Body of pancreas (tissue), 4 donors: ENCODE measurements at regions not wholly inside any gene's neighbourhood (a gene's known extent, or its start where the extent isn't known, plus 50 kb on each side); places are given as distances from the start of the nearest gene placed in this dataset.

Experiments
- CTCF ChIP-seq, 7 experiments: fragments of 450-650 bp in 4 of 7; fragments of 200-600 bp in 3 of 7; sonication (generic) in 3 of 7; IDR thresholded peaks; one replicate each; pipeline ENCODE4 v1.5.1; 2016 to 2019; ENCODE audit warnings: antibody characterized with exemption in 7 of 7
- POLR2A ChIP-seq, 3 donors: fragments of 450-650 bp; IDR thresholded peaks; one replicate each; pipeline ENCODE4 v1.6.1; 2016; ENCODE audit warnings: antibody characterized with exemption in 3 of 3, mild to moderate bottlenecking in 2 of 3

- TF ChIP-seq CTCF (IDR thresholded peaks at IDR 0.05) (no peak), POLR2A (IDR thresholded peaks at IDR 0.05) (no peak)
Measured at GRCh38 chr6:54029187-54029586, 82.1 kb upstream of the MLIP start.
